HUDEP-2 (cell line): ENCODE measurements at regions not wholly inside any gene's neighbourhood (a gene's known extent, or its start where the extent isn't known, plus 50 kb on each side); places are given as distances from the start of the nearest gene placed in this dataset.
"Not testable (repeated sequence)": the region's sequence is repeated elsewhere in the genome, so short reads cannot be mapped to it uniquely, and the experiment has no call there.

Experiments used
- DNase-seq, 76 experiments: peaks; one replicate each; lab custom pipeline; 2025; ENCODE audit not compliant: unreplicated experiment in 76 of 76; lab: John Stamatoyannopoulos, UW

GRCh38 chr13:50650592-50651504 is 192.6 kb downstream of the DLEU7 start:
- DNase-seq = no peak

DNA sequence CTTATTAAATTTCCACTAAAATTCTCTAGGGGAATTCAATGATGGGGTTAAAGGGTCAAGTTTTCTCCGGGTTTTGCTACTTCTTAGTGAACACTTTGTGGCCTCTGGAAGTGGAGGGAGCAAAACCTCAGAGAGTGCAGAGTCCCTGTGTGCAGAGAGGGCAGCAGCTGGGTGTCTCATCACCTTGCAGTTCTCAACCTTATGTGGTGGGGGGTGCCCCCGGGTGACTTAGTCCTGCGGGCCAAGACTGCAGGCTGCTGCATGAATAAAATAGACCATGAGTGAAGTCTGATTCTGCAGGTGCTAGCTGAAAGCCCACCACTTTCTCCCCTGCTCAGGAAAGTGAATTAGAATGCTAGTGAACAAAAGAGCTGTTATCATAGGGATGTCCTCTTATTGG is 191.6 kb downstream of the DLEU7 start:
- DNase-seq = no peak

DNA sequence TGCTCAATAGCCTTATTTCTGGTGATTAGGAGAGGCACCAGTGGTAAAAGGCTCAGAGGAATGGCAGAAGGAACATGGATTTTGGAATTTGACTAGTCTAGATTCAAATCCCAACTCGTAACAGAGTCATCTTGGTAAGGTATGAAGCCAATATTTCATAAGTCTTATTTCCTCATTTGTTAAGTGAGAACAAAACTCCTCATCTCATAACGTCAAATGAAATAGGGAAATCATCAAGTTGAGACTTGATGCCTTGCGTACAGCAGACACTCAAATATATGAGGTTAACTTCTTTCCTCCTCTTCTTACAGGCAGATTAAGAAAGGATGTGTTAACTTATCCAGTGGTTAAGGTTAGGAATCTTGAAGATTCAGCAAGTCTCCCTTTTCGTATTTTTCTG is 189.2 kb downstream of the DLEU7 start:
- DNase-seq = no peak

- DNase-seq = not testable (repeated sequence)
These were observed 181.6 kb downstream of the DLEU7 start for GRCh38 chr13:50661881-50662280.

DNA sequence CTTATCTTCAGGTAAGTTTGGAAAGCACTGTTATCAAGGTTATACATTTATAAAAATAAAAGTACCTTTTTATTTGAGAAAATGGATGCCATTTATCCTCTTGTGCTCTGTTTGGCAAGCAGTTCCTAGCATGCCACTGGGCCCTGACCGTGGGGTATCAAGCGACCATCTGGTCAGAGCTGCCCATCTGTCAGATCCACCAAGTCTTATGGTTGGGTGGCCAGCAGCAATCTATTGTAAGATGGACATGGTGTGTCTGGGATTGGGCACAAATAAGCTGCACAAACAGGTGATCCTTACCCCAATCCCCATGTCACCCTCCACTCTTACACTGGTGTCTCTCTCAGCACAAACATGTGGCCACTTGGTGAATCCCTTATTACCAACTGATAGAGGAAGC is 178.5 kb downstream of the DLEU7 start:
- DNase-seq = no peak

DNA sequence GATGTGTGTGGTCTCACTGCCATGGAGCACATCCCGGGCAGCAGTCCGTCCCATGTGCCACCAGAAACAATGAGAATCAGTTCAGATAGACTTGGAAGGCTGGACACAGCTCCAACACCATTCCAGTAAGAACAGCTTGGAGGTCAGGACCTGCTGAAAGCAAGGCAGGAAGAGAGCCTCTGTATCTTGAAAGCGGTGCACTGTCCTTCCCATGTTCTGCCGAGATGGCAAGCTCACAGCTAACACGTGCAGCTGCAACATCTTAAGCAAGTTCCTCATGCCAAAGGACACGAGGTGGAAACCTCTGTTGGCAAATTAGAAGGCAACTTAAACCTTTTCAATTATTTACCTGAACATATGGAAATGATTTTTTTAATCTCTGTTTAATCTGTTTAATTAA is 175.4 kb downstream of the DLEU7 start:
- DNase-seq = no peak

- no peak for DNase-seq
These were observed 174.7 kb downstream of the DLEU7 start for GRCh38 chr13:50668691-50669271.

GRCh38 chr13:50670272-50670671 is 173.2 kb downstream of the DLEU7 start:
- DNase-seq = no peak

DNA sequence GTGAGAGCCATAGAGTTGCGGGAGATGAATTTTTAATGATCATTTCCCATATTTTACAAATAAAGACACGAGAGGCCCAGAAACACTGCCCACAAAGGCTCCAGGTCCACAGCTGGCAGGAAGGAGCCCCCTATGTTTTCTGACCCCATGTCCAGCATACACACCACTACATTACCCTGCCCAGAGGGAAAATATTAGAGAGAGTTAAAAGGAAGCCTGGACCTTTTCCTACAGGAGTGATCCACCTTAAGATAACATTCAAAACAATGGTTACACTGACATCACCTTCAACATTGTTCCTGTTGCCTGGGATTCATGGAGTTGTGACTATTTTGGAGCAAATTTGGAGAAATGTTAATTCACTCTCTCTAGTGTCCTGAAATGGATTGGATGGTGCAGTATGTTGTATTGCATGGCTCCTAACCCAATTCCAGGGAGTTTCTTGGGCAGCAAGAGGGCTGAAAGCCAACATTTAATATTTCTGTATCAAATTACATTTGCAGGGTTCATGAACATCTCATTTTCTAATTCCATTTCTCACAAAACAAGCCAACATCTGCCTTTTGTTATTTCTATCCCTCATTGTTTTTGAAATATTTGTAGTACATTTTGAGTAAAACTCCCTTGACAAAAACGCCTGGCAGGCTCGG is 172.5 kb downstream of the DLEU7 start:
- no peak for DNase-seq

DNA sequence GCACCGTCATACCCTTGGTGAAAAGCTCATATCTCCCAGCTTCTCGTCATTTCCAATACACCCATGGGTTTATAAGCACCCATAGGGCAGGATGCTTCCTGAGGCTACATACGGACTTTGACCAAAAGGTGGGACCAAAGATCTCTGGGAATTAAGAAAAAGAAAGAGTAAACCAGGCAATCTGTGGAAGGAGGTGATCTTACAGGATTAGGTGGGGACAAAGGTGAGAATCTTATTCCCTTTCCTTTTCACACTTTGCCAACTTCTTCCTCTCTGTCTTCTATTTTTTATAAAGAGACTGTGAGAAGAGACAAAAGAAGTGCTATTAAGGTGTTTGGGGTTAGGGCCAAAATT is 172.0 kb downstream of the DLEU7 start:
- no peak for DNase-seq

DNA sequence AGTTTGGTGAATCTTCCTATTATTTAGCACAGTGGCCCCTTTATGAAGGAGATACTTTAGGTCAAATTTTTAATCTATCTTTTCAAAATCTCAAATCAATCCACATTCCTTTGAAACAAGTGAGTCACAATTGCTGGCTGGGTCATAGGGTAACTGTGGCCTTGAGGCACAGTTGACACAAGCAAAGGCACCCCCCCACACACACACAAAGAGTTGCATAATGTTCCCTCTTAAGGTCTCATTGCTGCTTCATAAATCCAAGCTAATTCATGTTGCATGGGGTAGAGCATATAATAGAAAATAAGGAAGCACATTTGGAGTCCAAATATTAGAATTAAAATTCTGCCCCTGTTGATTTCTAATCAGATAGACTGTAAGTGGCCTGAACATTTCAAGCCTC is 171.5 kb downstream of the DLEU7 start:
- DNase-seq = no peak

DNA sequence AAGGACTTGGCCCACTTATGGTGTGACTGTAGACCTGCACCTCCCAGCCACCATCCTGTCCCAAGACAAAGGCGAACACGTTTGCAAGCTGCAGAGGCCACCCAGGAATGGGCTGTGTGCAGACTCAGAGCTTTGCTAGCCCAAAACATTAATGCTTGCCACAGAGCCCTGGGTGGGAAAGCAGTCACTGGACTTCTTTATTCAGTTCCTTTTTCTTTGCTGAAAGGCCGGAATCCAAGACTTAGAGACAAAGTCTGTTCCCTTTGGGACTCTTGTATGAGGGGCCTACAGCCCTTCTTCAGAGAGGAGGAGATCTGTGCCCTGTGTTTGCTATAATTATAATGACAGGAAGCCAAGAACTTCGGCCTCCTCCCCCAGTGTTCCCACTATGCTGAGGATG is 167.8 kb downstream of the DLEU7 start:
- DNase-seq = no peak

DNA sequence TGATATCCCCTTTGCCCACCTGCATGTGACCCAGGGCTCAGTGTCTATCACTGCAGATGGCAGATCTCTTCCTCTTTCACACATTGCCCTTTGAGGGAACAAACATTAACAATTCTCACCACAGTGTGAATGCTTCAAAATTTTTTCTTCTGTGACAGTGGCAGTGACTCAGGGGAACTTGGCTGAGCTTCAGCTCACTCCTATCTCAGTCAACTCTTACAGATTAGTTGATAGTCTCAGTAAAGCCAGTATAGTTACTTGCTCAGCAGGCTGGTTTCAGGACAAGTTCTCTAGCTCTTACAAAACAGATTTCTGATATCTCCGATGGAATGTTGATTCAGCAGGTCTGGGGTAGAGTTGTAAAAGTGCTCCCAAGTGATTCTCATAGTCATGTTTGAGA is 166.9 kb downstream of the DLEU7 start:
- peak in 1 of 76 experiments; percentile 20 for DNase-seq

DNA sequence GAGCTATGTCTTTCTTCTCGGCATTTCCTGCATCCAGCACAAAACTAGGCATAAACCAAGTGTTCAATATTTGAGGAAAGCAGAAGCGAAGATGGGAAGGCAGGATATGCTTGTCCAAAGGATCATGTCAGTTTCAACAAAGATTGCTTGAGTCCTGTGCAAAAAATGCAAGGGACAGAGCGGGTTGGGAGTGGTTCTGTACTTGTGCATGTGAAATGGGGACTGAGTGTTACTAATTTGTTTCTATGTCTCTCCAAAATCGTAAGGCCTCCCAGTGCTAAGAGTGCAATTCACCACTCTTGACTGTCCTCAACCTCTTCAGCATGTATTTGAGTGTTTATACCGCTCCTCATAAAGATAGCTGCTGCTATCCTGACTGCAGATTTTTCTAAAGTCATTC is 166.2 kb downstream of the DLEU7 start:
- DNase-seq = no peak

- no peak for DNase-seq
These were observed 165.6 kb downstream of the DLEU7 start for GRCh38 chr13:50677687-50678463.

DNA sequence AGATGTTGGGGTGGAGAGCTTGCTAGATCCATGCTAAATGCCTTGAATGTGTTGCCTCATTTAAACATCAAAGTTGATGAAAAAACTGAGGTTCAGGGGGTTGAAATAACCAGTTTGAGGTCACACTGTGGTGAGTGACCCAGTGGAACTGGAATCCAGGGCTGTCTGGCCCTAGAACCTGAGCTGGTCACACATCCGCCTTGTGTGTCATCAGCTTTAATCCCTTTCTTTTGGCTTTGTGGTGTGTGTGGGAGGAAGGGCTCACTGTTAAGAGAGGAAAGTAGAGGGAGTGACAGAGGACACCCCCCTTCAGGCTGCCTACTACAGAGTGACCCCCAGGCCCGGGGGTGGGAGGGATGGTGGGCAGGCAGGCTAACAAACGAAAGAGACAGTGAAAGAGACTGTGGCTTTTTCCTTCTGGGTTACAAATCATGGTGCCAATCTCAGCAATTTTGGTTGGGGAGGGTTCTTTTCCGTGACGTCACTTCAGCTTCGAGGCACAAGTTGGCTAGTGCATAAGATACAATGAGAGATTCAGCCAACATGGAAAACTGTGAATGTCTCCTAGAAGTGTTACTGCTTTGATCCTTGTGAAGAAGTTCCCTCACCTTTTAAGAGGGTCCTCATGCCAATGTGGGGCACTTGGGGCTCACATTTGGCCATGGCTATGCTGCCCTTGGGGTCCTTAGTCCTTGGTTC is 164.9 kb downstream of the DLEU7 start:
- no peak for DNase-seq

GRCh38 chr13:50679321-50679720 is 164.2 kb downstream of the DLEU7 start:
- DNase-seq = no peak

- DNase-seq = no peak
These were observed 161.5 kb downstream of the DLEU7 start for GRCh38 chr13:50682002-50682401.

GRCh38 chr13:50682966-50683365 is 160.5 kb downstream of the DLEU7 start:
- no peak for DNase-seq

DNA sequence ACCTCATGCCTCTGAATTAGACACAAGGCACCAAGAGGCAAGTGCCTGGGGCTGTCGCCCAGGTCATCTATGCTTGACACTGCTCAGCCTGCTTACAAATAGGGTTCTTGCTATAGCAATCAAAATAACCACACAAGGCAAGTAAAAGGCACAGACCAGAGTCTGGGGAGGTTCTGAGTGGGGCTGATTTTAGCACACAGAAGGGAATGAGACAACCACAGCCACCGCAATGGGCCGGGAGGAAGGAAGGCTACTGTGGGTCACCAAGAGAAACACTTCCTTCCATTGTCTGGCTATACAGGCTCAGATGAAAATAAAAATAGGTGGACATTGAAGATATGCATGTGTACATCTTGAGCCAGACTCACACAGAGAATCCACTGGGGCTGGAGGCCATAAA is 159.1 kb downstream of the DLEU7 start:
- DNase-seq = no peak

DNA sequence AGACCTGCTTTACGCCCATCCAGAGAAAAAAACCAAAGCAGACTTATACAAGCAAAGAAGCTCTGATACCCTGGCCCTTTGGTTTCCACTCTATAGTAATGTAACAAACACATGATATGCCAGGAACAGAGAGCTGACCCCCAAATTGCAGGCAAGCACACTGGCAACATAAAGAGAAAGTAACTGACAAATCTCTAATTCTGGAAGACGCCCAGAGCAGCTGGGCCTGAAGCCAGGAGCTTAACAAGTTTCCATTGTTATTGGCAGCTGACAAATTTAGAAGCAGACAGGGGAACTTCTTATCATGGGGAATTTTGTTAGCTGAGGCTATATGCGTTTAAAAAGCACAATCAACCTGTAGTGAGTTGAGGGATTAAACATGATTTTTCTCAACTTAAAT is 158.0 kb downstream of the DLEU7 start:
- peak in 70 of 76 experiments; percentile 1 to 74 (median 46) for DNase-seq
